ENCODE measurements at regions not wholly inside any gene's neighbourhood (a gene's known extent, or its start where the extent isn't known, plus 50 kb on each side); places are given as distances from the start of the nearest gene placed in this dataset.
"Not testable (repeated sequence)": the region's sequence is repeated elsewhere in the genome, so short reads cannot be mapped to it uniquely, and the experiment has no call there.

DNA sequence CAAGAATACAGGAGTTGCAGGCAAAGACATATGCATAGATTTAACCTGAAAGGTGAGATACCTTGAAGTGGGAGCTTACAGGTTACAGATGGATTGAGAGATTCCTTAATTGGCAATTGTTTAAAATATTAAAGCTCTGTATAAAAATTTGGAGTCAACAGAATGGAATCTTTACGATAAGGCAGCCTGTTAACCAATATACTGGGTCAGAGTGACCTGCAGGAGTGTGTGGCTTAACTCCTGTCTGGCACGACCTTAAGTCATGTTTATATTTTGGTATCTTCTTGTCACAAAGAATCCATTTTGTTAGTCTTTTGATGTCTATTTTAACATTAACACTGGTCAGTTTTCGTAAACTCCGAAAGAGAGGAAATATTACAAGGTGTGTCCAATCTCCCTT is 1058.2 kb upstream of the CRIM1 start:
- no peak for DNase-seq (ENCODE audit: low spot score)

DNA sequence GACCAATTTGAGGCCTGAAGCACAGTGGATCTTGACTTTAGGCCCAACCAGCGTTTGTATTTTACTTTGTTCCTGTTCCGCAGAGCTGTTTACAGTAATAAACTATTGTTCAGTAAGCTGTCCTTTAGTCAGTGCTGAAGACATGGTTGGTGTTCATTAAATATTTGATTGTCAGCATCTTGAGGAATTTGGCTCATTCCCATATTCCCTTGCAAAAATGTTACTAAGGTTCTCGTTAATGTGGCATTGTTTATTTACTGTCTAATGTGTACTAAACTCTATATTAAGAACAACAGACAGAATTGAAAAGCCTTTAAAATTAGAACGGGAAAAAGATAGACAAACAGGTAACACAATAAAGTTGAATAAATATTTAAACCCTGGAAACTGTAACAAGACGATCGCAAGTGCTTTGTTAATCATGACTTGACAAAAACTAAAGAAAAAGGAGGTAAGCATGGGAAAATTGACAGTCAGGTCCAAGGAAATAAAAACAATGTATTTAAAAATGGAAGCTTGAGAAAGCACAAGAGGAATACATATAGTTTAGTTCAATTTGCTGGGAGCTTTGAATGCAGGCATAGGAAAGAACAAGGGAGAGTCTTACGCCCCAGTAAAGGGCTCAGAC is 1060.8 kb upstream of the CRIM1 start:
- DNase-seq (ENCODE audit: low spot score) = no peak

DNA sequence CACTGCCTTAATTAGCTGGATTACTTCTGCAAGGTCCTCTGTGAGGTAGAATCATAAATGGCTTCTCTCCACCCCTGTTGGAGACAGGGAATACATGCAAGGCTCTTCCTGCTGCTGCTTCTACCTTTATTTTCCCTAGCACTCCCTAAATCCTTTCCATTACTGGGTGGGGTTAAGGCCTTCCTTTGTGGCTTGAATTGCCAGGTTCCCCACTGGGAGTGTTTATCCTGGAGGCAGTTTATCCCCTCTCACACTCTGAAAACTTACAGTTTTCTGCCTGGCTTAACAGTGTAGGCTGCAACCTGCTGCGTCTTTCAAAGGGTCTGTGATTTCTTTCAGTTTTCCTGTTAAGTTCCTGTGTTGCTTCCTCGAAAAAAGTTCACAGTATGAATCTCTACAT is 1062.3 kb upstream of the CRIM1 start:
- DNase-seq (ENCODE audit: low spot score) = no peak

DNA sequence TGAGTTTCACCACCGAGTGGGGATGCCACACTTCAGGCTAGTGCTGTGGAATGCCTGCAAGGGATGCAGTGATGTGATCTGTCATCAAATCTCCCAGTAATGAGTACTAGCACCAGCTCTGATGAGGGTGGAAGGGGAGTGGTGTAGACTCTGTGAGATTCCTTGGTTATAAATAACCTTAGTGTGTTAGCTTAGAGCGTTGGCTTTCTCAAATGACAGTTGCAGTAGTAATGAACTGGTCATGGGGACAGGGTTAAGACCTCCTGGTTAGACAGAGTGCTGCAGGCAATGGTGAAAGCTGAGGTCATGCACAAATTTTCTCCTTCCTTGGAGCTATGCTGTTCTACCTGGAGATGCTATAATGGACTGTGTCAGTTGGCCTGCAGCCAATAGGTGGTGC is 1063.4 kb upstream of the CRIM1 start:
- DNase-seq (ENCODE audit: low spot score) = no peak

DNA sequence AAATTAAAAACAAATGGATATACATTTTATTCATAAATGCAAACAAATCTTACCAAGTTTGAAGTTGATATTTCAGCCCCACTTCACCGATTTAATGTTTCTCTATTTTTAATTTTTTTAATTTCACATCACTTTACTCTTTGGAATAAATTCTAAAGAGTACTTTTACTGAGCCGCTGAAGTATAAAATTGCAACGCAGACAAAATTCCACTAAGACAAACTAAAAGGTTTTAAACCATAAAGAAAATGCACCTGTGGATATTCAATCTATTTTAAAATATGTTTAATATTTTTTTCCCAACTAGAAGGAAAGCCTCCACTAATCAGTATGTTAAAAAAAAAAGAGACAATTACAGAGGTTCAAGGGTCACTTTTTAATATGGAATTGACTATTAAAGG is 1073.9 kb upstream of the CRIM1 start:
- DNase-seq (ENCODE audit: low spot score) = no peak

DNA sequence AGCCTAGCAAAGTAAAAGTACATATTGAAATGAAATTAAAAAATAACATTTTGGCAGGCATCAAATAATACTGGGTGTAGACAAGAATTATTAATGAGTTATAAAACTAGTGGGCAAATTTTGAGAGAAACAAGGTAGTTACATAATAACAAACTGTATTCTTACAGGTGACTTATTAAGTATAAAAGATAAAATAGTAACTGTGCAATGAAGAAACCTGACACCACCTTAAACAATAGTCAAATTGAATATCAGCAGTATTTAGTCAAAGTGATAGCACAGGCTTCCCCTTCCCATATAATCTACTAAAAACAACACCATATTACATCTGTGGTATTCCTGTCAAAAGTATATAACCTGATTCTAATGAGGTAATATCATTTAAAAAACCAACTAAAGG is 1099.8 kb upstream of the CRIM1 start:
- no peak for DNase-seq (ENCODE audit: low spot score)

DNA sequence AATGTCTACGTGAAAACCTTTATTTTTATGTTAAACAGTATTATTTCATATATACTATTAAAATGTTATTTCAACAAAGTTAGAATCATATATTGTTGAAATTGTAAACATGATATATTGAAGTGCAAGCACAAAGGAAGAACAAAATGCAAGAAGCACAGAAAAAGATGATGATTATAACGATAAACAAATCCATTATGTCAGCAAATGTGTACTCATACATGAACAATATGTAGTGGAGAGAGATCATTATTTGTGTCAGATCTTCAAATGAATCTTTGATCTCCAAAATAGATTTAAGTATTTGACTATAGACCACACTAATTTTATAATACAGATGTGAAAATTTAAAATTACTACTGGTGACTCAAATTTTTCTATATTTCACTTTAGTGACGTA is 1104.4 kb upstream of the CRIM1 start:
- DNase-seq (ENCODE audit: low spot score) = no peak

DNA sequence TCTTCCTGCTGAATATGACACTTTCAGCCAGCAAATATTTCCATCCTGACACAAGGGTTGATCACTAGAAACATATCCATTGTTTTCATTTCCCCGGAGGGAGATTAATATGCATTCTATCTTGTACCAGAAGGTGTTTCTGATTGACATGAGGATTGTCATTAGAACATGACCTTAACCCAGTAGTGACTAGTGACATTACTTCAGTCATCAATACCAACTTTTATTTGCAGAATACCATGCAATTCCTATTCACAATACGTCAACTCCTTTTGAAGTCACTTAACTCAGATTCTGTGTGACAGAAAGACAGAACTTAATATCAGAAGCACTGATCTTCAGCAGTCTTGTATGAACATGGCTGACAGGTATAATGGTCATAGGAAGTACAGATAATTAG is 1108.9 kb upstream of the CRIM1 start:
- no peak for DNase-seq (ENCODE audit: low spot score)

DNA sequence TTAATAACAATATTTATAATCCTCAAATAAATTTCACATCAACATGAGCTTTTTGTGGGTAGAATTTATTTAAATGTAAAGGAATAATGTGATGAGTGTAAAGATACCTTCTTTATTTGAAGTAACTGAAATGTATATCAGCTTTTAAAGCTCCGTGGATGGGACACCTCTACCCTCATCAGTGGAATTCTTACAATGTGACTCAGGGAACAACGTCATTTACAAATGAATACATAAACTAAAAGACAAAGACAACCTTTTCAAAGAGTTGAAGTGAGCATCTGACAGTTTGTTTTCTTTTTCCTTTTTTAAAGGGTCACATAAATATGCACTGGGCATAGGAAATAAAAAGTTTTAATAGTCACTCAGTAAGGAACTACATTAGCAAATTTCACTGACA is 1127.0 kb upstream of the CRIM1 start:
- no peak for DNase-seq (ENCODE audit: low spot score)

DNA sequence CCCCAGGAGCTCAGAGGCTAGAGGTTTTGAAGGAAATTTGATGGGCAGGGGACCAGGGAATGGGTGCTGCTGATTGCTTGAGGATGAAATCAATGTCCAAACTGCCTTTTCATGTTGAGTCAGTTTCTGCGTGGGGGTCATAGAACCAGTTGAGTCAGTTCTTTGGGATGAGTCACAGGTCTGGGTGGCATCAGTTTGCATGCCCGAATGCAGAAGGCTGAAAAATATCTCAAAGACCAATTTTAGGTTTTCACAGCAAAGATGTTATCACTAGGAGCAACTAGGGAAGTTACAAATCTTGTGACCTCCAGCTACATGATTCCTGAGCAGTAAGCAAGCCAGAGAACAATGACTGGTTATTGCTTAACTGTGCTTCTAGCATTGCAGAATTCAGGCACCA is 1135.1 kb upstream of the CRIM1 start:
- no peak for DNase-seq (ENCODE audit: low spot score)

DNA sequence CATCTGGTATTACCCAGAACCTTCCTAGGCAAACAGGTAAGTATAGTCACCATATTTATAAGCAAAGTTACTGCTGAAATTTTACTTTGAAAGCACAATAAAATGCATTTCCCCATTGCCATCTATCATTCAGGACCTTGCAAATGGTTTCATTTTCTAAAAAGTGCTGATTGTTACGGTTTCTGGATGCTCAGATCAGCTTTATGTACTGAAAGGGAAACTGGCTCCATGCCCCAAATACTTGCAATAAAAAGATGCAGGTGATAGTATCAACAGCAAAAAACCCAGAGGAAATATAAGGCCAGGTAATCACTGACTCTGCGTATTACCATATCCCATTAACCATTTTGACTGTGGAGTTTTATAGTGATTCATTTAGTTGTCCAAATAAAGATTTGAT is 1150.7 kb upstream of the CRIM1 start:
- no peak for DNase-seq (ENCODE audit: low spot score)

DNA sequence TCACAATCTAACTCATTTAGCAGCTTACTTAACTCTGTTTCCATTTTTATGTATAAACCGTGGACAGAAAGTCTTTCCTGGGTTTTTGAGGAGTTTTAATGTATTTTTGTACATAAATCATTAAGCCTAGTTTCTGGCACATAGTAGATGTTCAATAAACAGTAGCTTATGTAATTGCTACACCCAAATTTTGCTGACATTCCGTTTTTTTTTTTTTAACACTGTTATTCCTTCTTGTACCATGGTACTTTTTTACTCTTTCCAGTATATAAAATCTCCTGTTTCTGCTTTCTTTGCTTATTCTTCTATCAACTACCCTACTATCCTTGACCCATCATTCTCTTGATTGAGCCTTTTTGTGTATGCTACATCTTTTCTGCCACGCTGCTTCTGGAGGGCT is 1151.3 kb upstream of the CRIM1 start:
- DNase-seq (ENCODE audit: low spot score) = no peak

DNA sequence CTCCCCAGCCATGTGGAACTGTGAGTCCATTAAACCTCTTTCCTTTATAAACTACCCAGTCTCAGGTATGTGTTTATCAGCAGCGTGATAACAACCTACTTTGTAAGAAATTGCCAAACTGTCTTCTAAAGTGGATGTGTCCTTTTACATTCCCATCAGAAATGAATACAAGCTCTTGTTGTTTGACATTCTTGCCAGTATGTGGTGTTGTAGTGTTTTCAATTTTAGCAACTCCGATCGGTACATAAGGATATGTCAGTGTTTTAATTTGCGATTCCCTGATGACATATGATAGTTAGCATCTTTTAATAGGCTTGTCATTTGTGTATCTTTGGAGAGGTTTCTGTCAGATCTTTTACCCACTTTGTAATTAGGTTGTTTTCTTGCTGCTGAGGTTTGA is 1156.3 kb upstream of the CRIM1 start:
- no peak for DNase-seq (ENCODE audit: low spot score)

DNA sequence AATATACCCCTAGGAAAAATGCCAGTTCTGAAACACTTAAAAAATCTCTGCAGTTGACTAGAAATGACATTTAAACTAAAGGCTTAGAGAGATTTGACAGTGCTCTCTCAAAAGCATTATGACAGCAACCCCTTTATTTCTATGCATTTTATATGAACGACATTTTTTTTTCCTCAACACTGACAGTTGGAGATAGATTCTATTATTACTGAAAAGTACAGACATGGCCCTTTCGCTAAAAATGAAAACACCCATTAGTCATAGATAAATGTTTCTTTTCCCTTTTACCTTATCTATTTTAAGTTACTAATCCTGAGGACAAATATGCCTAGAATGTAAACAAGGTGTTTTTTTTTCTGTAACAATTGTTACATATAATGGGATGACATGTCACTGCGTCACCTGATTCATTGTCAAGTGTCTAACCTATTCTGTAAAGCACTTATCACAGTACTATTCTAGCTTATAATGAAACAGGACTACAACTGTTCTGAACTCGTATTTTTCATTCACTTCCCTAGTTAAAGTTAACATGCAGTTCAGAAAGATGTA is 1169.6 kb upstream of the CRIM1 start:
- DNase-seq (ENCODE audit: low spot score) = no peak

DNA sequence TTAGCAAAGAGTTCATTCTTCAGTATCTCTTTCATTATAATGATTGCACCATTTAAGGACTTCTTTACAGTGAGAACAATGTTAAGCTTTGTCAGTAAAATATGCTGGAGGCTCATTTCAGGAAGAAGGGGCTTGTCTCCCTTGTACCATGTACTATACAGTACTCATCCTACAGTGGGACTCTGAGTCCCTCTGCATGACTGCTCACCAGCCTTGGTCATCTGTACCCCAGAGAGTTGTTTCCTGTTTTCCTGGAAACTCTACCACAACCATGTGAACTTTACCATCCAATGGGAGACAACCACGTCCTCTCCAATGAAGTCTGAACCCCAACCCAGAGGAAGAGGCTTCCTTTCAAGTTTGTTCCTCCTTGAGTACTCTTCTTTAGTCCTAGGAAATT is 1171.1 kb upstream of the CRIM1 start:
- no peak for DNase-seq (ENCODE audit: low spot score)

DNA sequence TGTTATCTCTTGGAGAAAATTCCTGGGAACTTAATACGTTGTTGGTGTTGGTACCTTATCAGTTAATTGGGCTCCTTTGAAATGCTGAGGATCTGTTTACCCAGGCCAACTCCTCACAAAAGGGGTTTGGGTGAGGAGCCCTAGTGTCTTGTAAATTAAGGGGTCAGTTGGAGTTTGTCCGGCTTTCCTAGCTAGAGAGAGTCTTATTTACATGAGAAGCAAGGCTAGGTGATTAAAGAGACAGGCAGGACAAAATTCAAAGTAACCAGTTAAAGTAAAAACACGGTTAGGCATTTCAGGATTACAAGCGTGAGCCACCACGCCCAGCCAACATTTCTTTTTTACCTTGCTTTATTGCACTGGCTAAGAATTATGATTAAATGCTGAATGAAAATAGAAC is 1178.9 kb upstream of the CRIM1 start:
- DNase-seq (ENCODE audit: low spot score) = not testable (repeated sequence)

DNA sequence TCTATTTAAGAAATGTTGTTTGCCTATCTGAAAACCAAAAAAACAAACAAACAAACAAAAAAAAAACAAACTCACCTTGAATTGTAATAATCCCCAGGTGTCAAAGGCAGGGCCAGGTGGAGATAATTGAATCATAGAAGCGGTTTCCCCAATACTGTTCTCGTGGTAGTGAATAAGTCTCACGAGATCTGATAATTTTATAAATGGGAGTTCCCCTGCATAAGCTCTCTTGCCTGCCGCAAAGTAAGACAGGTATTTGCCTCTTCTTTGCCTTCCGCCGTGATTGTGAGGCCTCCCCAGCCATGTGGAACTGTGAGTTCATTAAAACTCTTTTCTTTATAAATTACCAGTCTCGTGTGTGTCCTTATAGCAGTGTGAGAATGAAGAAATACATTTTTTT is 1180.7 kb upstream of the CRIM1 start:
- no peak for DNase-seq (ENCODE audit: low spot score)

DNA sequence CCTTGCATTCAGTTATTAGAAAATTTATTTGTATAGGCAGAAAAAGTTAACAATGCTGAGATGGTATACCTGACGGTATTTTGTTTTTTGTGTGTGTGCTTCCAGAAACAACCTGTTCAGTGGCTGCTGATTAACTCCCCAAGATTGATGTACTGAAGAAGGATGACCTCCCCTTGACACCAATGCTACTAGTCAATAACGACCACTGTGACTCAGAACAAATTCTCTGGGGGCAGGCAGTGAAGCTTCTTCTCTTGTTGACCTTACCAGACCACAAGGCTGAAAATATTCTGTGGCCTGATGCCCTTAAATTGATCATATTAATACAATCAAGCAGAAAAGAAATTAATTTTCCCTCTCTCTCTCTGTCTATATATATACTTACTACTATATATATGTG is 1182.9 kb upstream of the CRIM1 start:
- DNase-seq (ENCODE audit: low spot score) = no peak

DNA sequence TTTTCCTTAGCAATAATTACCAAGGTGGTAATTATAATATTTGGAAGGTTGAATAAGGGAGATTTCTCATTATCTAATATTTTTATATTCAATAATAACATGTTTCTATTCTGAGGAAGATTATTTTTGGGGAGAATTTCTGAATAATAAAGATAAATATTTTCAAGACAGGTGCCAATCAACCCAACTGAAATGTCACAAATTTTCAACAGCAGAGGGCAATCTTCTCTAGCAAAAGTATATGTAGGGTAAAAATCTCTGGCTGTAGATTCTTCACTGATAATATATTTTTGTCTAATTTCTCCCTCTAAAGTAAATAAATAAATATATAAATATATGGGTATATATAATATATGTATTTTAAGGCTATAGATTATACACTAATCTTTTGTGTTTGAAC is 1187.2 kb upstream of the CRIM1 start:
- peak; percentile 24 for DNase-seq (ENCODE audit: low spot score)

DNA sequence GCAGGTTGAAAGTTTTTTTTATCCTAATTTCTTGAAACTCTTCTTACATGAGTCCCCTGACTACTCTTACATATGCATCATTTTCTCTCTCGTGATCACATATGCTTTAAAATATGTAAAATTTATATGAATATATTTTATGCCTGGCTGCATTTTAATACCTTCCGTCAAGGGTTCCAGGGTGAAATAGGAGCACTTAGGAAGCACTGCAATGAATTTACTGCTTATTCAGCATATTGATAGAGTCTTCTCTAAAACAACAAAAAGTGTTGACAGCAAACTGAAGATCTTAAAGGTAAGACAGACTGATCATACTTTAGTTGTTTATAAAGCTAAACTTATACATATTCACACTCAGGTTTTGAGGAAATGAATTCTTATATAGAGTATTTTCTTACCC is 1191.6 kb upstream of the CRIM1 start:
- DNase-seq (ENCODE audit: low spot score) = no peak

DNA sequence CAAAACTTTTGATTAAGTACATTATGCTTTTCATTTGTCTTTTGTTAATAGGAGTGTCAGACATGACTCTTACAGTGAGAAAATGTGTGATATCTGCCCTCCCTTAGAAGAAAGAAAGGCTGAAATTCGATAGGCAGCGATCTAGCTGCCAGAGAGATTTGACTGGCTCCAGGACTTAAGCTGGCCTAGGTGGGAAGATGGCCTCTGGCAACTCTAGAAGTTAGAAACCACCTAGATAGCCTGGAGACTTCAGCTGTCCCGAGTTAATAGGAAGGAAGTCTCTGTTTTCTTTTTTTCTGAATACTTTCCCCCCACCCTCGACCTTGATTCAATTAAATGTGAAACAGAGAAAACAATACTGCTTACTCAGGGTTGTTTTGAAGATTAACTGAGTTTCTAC is 1194.7 kb upstream of the CRIM1 start:
- DNase-seq (ENCODE audit: low spot score) = no peak

DNA sequence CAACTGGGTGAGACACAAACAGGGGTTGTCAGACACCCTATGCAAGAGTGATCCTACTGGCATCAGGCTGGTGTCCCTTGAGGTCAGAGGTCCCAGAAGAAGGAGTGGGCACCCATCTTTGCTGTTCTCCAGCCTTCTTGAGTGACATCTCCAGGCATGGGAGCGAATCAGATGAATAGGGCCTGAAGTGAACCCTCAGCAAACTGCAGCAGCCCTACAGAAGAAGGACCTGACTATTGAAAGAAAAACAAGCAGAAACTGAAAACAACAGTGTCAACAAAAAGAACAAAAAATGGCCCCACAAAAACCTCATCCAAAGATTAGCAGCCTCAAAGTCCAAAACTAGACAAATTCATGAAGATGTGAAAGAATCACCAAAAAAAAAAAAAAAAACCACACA is 1229.7 kb upstream of the CRIM1 start:
- no peak for DNase-seq (ENCODE audit: low spot score)

DNA sequence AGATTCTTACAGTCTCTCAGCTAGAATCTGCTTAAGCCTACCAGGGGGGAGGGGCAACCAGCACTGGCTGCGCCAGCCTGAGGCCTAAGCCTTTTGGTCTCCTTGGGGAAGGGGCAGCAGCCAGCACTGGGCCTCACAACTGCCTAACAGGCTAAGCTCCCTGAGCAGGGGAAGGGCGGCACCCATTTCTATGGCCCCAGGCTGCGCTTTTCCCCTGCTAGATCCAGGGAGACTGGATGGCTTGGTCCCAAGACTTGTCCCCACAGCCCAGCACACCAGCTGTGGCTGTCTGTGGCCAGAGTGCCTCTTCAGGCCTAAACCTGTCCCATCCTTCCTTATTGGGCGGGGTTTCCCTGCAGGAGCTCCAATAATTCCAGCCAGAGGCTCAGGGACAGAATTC is 1230.3 kb upstream of the CRIM1 start:
- no peak for DNase-seq (ENCODE audit: low spot score)

DNA sequence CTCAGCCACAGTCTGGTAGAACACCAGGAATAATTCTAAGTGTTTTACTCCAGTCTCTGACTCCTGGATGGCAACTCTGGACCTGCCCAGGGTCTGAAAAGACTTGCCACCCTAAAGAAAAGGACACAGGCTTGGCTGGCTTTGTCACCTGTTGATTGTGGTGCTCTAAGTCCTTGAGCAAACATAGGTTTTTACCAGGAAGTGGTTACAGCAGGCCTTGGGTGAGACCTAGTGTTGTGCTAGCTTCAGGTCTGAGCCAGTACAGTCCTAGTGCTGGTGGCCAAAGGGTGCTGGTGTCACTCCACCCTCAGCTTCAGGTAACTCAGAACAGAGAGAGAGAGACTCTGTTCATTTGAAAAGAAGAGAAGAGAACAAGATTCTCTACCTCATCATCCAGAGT is 1239.4 kb upstream of the CRIM1 start:
- DNase-seq (ENCODE audit: low spot score) = no peak

DNA sequence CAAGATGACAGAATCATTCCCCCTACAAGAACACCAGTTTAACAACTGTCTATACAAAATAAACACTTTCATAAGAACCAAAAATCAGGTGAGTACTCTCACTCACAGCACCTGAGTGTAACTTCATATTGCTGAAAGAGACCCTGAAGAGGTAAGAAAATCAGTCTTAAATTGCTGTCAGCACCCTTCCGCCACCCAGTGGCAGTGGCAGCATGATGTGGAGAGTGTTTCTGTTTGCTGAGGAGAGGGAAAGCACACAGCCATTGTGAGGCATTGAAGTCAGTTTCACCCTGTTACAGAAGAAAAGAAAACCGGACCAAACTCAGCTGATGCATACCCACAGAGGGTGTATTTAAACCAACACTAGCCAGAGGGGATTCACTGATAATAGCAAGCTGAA is 1240.8 kb upstream of the CRIM1 start:
- DNase-seq (ENCODE audit: low spot score) = peak; percentile 3
